GM18519 (cell line): ENCODE measurements at regions not wholly inside any gene's neighbourhood (a gene's known extent, or its start where the extent isn't known, plus 50 kb on each side); places are given as distances from the start of the nearest gene placed in this dataset.

Source experiments
- ATAC-seq: cut with Tn5 transposase; IDR thresholded peaks from one replicate; pipeline ENCODE4 v1.9.1; 2021; ENCODE audit warnings: mild to moderate bottlenecking, moderate library complexity; ENCODE audit not compliant: unreplicated experiment, low FRiP score

DNA sequence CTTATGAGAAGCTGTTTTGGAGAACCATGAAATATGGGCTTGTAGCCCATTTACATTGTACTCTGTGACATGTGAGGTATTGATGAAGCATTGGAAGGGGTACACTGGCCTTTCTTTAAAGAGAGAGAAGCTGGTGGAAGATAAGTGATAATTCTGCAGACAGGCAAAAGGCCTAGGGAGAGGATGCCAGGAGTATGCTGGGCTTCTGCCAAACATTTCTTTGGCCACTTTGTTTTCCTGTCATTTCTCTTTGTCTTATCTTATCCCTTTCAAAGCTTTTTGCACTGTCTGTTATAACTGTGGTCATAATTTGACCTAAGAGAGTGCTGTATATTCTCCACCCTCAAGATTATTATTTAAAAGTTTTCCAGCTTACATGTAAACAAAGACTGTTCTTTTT is 109.6 kb upstream of the SEMA6D start:
- ATAC-seq: no peak

DNA sequence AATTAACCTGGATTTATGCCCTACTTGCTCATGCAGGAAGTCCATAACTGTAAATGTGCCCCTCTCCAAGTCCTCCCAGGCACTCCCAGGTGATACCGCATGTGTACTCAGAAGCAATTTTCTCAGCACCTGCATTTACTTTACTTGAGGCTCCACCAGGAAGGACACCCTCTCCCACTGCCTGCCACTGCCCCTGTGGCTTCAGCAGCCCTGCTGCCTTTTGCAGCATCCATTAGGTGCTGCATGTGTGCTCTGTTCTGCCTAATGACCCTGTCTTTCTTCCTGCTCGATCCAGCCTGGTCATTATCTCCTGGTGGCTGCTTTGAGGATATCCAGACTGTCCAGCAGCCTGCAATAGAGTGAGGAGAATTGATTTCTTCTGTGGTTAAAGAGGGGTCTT is 107.6 kb upstream of the SEMA6D start:
- ATAC-seq: no peak

DNA sequence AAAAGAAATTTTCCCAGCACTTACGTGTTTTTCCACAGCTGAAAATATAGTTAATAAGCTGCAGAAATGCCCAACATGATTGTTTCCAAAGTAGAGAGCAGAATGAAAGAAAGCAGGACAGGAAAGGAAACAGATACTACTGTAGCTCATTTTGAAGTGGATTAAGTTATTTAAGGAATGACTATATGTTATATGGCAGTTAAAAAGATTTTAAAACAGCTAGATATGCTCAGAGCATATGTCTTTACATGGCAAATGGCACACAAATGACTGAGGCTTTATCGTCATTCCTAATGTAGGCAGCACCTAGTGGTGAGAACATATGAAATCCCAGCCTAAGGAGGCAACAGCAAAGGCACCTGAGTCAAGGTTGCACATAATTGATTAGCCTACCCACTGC is 106.6 kb upstream of the SEMA6D start:
- ATAC-seq: no peak

DNA sequence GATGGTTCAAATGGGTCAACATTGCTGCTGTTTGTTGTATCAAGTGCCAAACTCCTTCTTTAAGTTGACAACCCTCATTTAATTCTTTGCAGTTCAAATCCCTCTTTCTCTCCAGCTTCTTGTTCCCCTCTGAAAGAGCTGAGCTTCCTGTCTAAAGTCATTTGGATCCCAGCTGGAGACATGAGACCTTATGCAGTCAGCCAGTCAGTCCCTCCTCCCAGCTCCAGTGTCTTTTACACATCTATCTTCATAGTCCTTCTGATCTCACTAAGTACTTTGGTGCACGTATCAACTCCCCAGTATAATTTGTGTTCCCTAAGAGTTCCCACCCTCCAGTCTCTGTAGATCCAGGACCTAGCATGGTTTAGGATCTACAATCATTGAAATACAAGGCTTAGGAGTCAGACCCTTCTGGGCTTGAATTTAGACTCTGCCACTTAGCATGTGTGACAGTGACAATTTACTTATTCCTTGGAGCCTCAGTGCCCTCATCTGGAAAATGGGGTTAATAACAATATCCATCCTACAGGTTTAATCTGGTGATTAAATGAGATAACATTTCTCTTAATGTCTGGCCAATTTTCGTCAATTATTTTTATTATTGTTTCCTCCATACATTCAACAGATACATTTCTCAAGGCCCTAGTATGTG is 102.8 kb upstream of the SEMA6D start:
- ATAC-seq: no peak

DNA sequence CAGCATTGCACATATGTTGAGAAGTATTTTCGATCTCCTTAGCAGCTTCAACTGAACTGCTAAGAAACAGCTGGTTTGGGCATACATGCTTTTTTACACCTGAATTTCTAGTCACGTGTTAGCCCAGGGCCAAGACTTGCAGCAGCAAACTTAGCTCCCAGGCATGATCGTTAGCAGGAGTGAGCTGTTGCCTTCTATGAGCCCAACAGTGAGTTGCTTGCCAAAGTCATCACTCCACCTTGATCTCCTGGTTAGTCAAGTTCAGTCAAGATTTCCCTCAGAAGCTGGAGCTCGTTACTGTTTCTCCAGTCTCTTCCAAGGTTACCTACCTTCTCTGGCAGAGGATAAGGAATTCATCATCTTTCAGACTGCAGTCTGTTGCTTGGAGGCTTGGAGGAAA is 100.4 kb upstream of the SEMA6D start:
- no peak for ATAC-seq

DNA sequence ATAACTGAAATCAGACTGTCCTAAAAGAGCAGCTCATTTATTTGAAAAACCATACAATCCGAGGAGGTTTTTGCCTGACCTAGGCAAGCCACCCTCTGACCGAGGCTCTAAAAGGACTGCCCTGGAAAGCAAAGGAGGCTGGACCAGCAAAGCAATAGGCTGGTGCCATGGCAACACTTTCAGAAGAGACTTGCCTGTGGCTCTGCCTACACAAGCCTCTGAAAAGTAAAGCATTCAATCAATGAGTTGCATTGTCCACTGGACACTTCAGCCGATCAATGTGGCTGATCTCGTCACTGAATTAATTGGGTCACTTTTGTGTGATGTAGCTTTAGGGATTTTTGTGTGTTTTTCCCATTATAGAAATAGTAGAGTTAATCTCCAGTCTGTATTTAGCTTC is 99.1 kb upstream of the SEMA6D start:
- ATAC-seq: no peak

DNA sequence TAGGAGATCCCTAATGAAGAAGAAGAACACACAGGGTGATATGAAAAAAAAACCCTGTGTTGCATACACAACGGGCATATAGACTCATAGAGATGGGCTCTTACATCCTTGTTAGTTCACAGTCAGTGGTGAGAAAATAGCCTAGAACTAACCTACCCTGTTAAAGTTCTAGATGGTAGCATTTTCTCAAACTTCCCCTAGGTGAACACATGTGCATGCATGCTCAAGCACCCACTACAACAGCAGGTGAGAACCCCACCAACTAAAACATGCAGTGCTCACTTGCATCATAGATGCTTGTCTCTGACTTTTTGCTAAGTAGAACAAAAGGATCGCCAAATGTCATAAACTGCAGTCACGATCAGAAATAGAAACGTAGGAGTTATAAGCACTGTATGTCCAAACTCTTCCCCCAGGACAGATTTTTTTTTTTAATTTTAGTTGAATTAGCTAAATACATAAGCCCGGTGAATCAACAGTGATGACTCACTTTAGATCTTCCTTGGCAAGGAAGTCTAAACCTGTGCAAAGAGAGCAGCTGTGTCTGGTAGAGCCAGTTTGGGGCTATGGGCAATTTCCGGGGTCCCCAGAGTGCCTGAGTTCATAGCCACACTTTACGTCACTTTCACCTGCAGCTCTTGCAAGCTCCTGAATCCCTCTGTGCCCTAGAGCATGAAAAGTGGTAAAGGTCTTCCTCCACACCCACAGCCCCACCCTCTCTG is 96.2 kb upstream of the SEMA6D start:
- no peak for ATAC-seq

DNA sequence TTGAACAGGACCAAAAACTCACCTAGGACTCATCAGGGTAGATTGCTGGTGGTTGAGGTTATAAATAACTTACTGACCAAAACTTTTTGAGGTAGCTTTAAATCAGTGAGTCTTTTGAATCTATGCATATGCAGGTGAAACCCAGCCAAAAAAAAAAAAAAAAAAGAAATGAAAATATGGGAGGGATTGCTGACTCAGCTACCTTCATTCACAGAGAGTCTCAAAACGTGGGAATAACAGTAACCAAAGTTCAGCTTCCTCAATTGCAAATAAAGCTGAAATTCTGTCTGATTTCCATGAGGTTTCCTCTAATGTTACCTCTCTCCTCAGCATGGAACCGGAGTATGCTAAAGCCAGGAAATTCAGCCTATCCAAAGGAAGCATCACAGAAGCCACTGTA is 95.2 kb upstream of the SEMA6D start:
- ATAC-seq: no peak

DNA sequence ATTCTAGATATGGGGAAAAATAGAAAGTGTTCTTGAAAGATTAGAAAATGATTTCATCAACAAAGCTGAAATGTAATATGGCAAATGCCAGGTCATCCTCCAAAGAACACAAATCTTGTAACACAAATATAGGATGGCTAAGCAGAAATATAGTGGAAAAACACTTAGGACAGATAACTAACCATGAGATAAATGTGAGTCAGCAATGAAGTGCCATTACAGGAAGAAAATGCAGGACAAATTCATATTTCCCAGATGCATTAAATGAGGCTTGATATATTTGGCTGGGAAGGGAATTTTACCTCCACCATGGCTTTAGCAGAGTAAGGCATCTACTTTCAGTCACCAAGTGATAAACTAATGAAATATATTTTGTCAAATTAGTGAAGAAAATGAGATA is 92.8 kb upstream of the SEMA6D start:
- no peak for ATAC-seq

DNA sequence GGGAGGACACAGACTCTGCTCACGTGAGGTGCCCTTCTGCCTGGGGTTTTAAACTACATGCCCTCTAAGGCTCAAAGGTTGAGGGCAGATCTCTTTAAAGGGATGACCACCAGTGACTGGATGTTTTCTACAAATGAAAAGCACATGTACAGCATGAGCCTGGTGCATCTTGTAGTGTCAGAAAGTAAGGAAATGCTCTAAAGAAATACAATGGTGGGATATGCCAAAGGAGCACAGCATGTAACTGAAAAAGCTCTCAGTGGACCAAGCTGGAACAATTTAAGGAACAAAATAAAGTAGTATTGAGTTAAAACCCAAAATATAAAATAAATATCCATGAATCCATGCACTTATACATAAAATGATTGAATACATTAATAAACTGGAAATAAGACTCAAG is 78.3 kb upstream of the SEMA6D start:
- no peak for ATAC-seq

DNA sequence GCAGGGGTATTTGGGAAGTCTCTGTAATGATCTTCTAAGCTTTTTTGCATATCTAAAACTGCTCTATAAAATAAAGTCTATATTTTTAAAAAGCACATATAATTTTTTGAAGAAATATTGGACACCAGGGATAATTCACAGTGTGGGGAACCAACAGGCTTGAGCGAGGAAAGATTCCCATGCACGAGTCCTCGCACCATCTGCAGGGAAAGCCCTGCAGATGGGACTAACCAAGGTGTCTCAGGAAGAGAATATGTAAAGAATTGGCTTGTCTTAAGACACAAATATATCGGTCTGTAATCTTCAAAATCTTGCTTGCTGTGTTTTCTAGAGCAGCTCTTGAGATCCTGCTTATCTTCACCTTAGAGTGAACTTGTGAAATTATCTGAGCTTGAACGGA is 77.2 kb upstream of the SEMA6D start:
- ATAC-seq: no peak

DNA sequence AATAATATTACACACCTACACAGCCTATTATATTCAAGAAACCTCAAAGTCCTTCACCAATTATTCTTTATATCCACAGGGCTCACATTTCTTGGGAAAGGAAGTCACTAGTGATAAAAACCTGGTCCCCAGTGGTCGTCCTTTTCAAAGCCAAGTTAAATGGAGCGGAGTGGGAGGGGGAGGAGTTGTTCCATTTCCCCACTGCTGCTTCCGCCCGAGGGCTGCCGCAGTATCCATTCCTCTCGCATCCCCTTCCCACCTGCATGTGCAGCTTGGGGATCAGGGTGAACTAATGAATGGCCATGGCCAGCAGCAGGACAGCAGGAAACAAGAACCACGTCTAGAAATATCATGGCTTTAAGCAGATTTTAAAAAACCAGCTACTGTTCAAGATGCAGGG is 76.4 kb upstream of the SEMA6D start:
- no peak for ATAC-seq

DNA sequence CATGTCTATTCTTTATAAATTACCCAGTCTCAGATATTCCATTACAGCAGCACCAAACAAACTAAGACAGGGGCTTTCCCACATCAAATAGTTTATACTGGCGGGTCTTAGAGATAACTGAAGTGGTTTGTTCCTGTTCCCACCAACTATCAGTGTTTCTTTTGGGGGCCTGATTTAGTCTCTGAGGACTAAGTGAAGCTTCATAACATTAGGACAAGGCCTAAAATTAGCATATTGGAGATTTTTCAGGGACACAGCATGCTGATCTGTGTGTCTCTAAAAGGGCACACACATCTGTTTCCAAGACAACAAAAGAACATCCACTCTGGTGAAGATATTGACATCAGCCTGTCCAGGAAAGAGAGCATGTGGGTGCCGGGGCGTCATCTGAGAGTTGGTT is 72.6 kb upstream of the SEMA6D start:
- ATAC-seq: no peak

DNA sequence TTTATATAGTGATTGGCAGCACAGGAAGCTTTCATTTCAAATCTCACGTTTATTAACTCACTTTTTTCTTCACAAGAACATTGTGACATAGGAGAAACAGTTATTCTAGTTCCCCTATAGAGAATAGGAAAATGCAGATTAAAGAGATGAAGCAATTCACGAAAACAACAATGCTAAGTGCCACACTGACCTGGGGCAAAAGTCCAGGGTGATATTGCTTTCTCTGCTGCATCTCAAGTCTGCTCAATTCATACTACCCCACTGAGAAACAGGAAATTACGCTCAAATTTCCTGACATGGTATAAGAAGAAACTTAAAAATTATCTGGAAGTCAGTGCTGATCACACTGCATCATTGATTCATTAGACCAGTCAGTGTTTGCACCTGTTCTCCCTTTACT is 66.7 kb upstream of the SEMA6D start:
- ATAC-seq: no peak

DNA sequence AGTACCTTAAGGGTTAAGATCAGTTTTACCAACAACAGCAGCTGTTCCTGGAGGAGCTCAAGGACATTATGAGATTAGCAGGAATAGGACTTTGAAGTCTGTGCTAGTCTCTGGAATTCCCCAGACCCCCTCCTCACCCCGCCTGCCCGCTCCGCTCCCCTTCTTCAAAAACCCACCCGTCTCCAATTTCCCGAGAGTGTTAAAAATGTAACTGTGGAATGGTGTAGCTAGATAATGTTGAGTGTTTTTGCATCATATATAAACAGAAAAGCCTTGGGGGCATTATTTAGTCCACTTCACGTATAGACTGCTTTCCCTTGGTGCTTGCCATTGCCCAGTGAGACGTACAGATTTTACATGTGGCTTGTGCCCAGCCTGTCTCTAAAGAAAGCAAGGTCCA is 65.0 kb upstream of the SEMA6D start:
- ATAC-seq: no peak

DNA sequence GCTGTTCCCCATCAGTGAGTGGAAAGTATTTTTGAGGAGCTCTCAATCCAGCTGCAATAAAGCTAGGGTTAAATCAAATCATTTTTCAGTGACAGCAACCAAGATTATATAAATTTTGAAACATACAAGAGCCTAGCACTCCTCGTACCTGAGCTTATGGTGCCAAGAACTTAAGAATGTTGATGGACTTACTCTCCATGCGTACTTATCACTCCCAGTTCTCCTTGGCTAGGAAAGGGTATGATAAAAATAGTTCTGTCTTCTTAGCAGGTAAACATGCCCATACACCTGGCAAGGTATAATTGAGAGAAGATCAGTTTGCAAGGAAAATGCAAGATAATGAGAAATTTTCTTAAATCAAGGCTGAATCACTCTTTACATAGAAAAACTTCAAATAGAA is 64.5 kb upstream of the SEMA6D start:
- no peak for ATAC-seq

DNA sequence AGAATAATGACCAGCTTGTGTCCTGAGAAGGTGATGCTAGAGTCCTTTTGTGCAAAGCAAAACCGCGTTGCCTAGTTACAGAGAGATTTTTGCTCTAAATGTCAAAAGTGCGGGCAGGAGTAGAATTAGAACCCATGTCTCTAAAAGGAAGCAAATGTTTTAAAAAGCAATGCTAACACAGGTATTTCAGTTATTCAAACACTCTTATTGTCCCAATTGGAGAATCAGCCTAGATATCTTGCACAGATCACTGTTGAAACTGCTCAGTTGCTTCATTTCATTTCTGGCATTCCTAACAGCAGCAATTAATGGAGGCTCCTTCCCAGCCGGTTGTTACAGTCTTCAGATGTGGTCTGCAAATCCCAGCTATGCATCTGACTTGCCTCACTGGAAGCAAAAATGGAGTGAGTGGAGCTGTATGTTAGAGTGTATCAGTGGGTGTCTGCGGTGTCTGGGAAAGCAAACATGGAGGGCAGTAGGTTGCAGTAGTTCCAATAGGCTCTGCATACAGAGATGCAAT is 55.6 kb upstream of the SEMA6D start:
- ATAC-seq: no peak

DNA sequence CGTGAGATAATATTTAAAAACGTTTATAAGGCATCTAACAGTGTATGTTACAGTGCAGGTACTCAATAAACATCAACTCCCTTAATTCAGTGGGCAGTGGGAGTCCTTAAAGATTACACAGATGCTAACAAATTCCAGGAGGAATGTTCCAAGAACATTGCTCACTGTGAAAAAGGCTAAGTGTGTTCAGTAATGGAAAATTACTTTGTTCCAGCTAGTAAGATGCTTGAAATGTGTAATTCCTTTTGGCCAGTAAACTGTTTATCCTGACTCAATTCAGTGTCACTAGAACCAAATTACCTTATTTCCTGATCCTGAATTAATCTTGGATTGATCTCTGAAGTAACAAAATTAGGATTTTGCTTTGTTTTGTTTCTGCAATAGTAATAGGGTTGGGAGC is 54.2 kb upstream of the SEMA6D start:
- no peak for ATAC-seq
